ENCODE measurements at regions not wholly inside any gene's neighbourhood (a gene's known extent, or its start where the extent isn't known, plus 50 kb on each side); places are given as distances from the start of the nearest gene placed in this dataset.

GRCh38 chr16:59327894-59328293 is 593.8 kb upstream of the GOT2 start:
- DNase-seq (ENCODE audit: low spot score), result no peak

- DNase-seq (ENCODE audit: low spot score), result no peak
Observed at GRCh38 chr16:59326955-59327354, 592.8 kb upstream of the GOT2 start.

GRCh38 chr16:59324462-59324861 is 590.3 kb upstream of the GOT2 start:
- no peak for DNase-seq (ENCODE audit: low spot score)

- no peak for DNase-seq (ENCODE audit: low spot score)
Observed at GRCh38 chr16:59320657-59321056, 586.5 kb upstream of the GOT2 start.

- no peak for DNase-seq (ENCODE audit: low spot score)
Observed at GRCh38 chr16:59319871-59320270, 585.8 kb upstream of the GOT2 start.

- DNase-seq (ENCODE audit: low spot score), result no peak
Observed at GRCh38 chr16:59305850-59306249, 571.7 kb upstream of the GOT2 start.

GRCh38 chr16:59296888-59297287 is 562.8 kb upstream of the GOT2 start:
- DNase-seq (ENCODE audit: low spot score), result no peak

GRCh38 chr16:59295993-59296736 is 562.0 kb upstream of the GOT2 start:
- DNase-seq (ENCODE audit: low spot score), result no peak

- DNase-seq (ENCODE audit: low spot score), result no peak
Observed at GRCh38 chr16:59295474-59295873, 561.4 kb upstream of the GOT2 start.

GRCh38 chr16:59290718-59291117 is 556.6 kb upstream of the GOT2 start:
- DNase-seq (ENCODE audit: low spot score), result no peak

- DNase-seq (ENCODE audit: low spot score), result no peak
Observed at GRCh38 chr16:59289151-59289550, 555.0 kb upstream of the GOT2 start.

GRCh38 chr16:59274141-59274540 is 540.0 kb upstream of the GOT2 start:
- no peak for DNase-seq (ENCODE audit: low spot score)

- no peak for DNase-seq (ENCODE audit: low spot score)
Observed at GRCh38 chr16:59263955-59264354, 529.8 kb upstream of the GOT2 start.

GRCh38 chr16:59260892-59261291 is 526.8 kb upstream of the GOT2 start:
- DNase-seq (ENCODE audit: low spot score), result no peak

GRCh38 chr16:59259950-59260319 is 525.8 kb upstream of the GOT2 start:
- no peak for DNase-seq (ENCODE audit: low spot score)

GRCh38 chr16:59259074-59259949 is 525.2 kb upstream of the GOT2 start:
- no peak for DNase-seq (ENCODE audit: low spot score)

- no peak for DNase-seq (ENCODE audit: low spot score)
Observed at GRCh38 chr16:59252317-59252716, 518.2 kb upstream of the GOT2 start.

GRCh38 chr16:59249011-59249410 is 514.9 kb upstream of the GOT2 start:
- no peak for DNase-seq (ENCODE audit: low spot score)

GRCh38 chr16:59242556-59242955 is 508.4 kb upstream of the GOT2 start:
- no peak for DNase-seq (ENCODE audit: low spot score)

- DNase-seq (ENCODE audit: low spot score), result no peak
Observed at GRCh38 chr16:59238246-59238645, 504.1 kb upstream of the GOT2 start.

GRCh38 chr16:59236804-59237458 is 502.8 kb upstream of the GOT2 start:
- DNase-seq (ENCODE audit: low spot score), result no peak

- DNase-seq (ENCODE audit: low spot score), result no peak
Observed at GRCh38 chr16:59224401-59224800, 490.3 kb upstream of the GOT2 start.

- DNase-seq (ENCODE audit: low spot score), result no peak
Observed at GRCh38 chr16:59220011-59220410, 485.9 kb upstream of the GOT2 start.

Measured in NAMALWA (cell line).